Panc1 (cell line): ENCODE measurements at regions not wholly inside any gene's neighbourhood (a gene's known extent, or its start where the extent isn't known, plus 50 kb on each side); places are given as distances from the start of the nearest gene placed in this dataset.

Experiments used
- ATAC-seq: fragments of 200-7000 bp; cut with Tn5 transposase; 2 replicates; pipeline ENCODE4 v1.9.1; 2020; ENCODE audit warnings: mild to moderate bottlenecking, moderate library complexity
- BruUV-seq: library from RNA; stranded (reverse); fragments of 400-500 nt; replicated peaks from 2 replicates; lab custom pipeline; 2021; lab: Mats Ljungman, UMichigan
- CTCF ChIA-PET: fragments of 300-600 bp; sonication (Branson Sonifier 250); formaldehyde crosslinking; loops from one replicate; lab custom pipeline; 2022; ENCODE audit warnings: antibody characterized with exemption; lab: Charles Lee
- POLR2A ChIA-PET: fragments of 300-600 bp; sonication (Branson Sonifier 250); formaldehyde crosslinking; loops from one replicate; lab custom pipeline; 2022; ENCODE audit warnings: antibody characterized with exemption; lab: Charles Lee
- DNase-seq: peaks from one replicate; pipeline ENCODE4 v3.0.0-alpha.2; 2010; ENCODE audit warnings: low read depth, low spot score
- H3K27ac ChIP-seq: 2 replicates; pipeline ENCODE4 v1.5.1; 2011; ENCODE audit warnings: mild to moderate bottlenecking, low read length, inconsistent platforms
- H3K27me3 ChIP-seq: fragments of 200-500 bp; sonication (Bioruptor generic); 2 replicates; pipeline ENCODE4 v1.6.0; 2014; ENCODE audit warnings: low read length, inconsistent platforms; ENCODE audit not compliant: control insufficient read depth, insufficient read depth
- H3K36me3 ChIP-seq: fragments of 200-500 bp; sonication (Bioruptor generic); 2 replicates; pipeline ENCODE4 v1.5.1; 2014; ENCODE audit warnings: inconsistent platforms, mild to moderate bottlenecking, low read length, moderate library complexity; ENCODE audit not compliant: control insufficient read depth, insufficient read depth
- H3K4me1 ChIP-seq: 2 replicates; pipeline ENCODE4 v1.5.1; 2011; ENCODE audit warnings: inconsistent platforms, mild to moderate bottlenecking, low read length, moderate library complexity; ENCODE audit not compliant: control insufficient read depth, insufficient read depth
- H3K4me3 ChIP-seq, 2 experiments: 2 replicates each; pipeline ENCODE4 v1.5.1; 2011 to 2012; ENCODE audit warnings: low read depth in 2 of 2, low read length in 2 of 2, mild to moderate bottlenecking in 2 of 2, inconsistent platforms in 1 of 2, moderate library complexity in 1 of 2
- H3K9me3 ChIP-seq: fragments of 200-500 bp; sonication (Bioruptor generic); 2 replicates; pipeline ENCODE4 v1.5.1; 2014; ENCODE audit warnings: low read depth, mild to moderate bottlenecking, inconsistent platforms, low read length, moderate library complexity; ENCODE audit not compliant: control insufficient read depth, insufficient read depth
- CTCF ChIP-seq: fragments of 450-650 bp; IDR thresholded peaks from 2 replicates; pipeline ENCODE4 v1.5.1; 2017; ENCODE audit warnings: mild to moderate bottlenecking
- POLR2AphosphoS5 ChIP-seq: IDR thresholded peaks from 2 replicates; pipeline ENCODE4 v1.6.1; 2012; ENCODE audit warnings: mild to moderate bottlenecking, low read depth, low read length, moderate library complexity
- REST ChIP-seq, 2 experiments: IDR thresholded peaks; 2 replicates each; pipeline ENCODE4 v1.6.1; 2011 to 2012; ENCODE audit warnings: low read depth in 2 of 2, control low read depth in 1 of 2, low read length in 1 of 2, mild to moderate bottlenecking in 1 of 2, moderate library complexity in 1 of 2; ENCODE audit not compliant: insufficient read depth in 1 of 2
- SIN3A ChIP-seq: IDR thresholded peaks from 2 replicates; pipeline ENCODE4 v1.6.1; 2012; ENCODE audit warnings: low read depth, mild to moderate bottlenecking, low read length, moderate library complexity, borderline replicate concordance; ENCODE audit not compliant: insufficient read depth
- TCF7L2 ChIP-seq: IDR thresholded peaks from 2 replicates; pipeline ENCODE4 v1.6.1; 2011; ENCODE audit warnings: mild to moderate bottlenecking, low read depth, low read length, inconsistent platforms
- in situ Hi-C: cut with HindIII; loops from 2 replicates; pipeline ENCODE4 v1.10.0; 2016; ENCODE audit warnings: low sequenced_read_pairs, low pct_unique_long_range_greater_than_20kb
- intact Hi-C: fragments of 100-400 bp; cut with micrococcal nuclease; formaldehyde crosslinking; loops from one replicate; pipeline ENCODE4 v1.10.0; 2022; ENCODE audit not compliant: unreplicated experiment

GRCh38 chrX:73922856-73923455 is 70.4 kb upstream of the XIST start:
- Histone ChIP-seq H3K4me3 (no peak overlapping the region), H3K27me3 (no peaks in the 10 kb centered on the region), H3K9me3 (no peaks in the 10 kb centered on the region), H3K4me1 (no peaks in the 10 kb centered on the region), H3K36me3 (no peaks in the 10 kb centered on the region), H3K27ac (no peak overlapping the region)
- TF ChIP-seq POLR2AphosphoS5 (no peak), CTCF (no peak), SIN3A (no peak), REST (IDR thresholded peaks at IDR 0.05; ENCODE audit: insufficient read depth in 1 of 2, low read depth in 2 of 2, low read length in 1 of 2) (no peak), TCF7L2 (no peak)
- intact Hi-C loops (no loop called here), in situ Hi-C loops (no loop called here)
- CTCF ChIA-PET, result no interaction called here
- no TSS peak for BruUV-seq
- POLR2A ChIA-PET, result no interaction called here
- ATAC-seq (no peak), DNase-seq (no peak)

- CTCF ChIA-PET, result interaction anchor here (0.6 kb wide), 1 partner anchor 14 kb away, joined by 3 read pairs; no protein-coding TSS in a partner anchor
Measured at GRCh38 chrX:73916931-73917667, 64.6 kb upstream of the XIST start.

More at GRCh38 chrX:73916931-73917667, 64.6 kb upstream of the XIST start:
- Histone ChIP-seq H3K4me1 (no peaks in the 10 kb centered on the region; the same call in 1 of the 2 replicates), H3K36me3 (no peaks in the 10 kb centered on the region), H3K27me3 (no peaks in the 10 kb centered on the region), H3K4me3 (no peak overlapping the region), H3K27ac (peak overlapping the region; percentile 39; the same call in 1 of the 2 replicates), H3K9me3 (no peaks in the 10 kb centered on the region)
- POLR2A ChIA-PET, result interaction anchor here (0.9 kb wide), 1 partner anchor 26 kb away, joined by 4 read pairs; no protein-coding TSS in a partner anchor
- in situ Hi-C loops, result no loop called here
- no TSS peak for BruUV-seq
- TF ChIP-seq CTCF (no peak), REST (IDR thresholded peaks at IDR 0.05; ENCODE audit: insufficient read depth in 1 of 2, low read depth in 2 of 2, low read length in 1 of 2) (no peak), POLR2AphosphoS5 (no peak), TCF7L2 (no peak), SIN3A (no peak)
- peak; percentile 77; the same call in 1 of the 2 replicates for ATAC-seq
- intact Hi-C loops, result no loop called here
- no peak for DNase-seq
